ENCODE measurements at regions not wholly inside any gene's neighbourhood (a gene's known extent, or its start where the extent isn't known, plus 50 kb on each side); places are given as distances from the start of the nearest gene placed in this dataset.
"Not testable (repeated sequence)": the region's sequence is repeated elsewhere in the genome, so short reads cannot be mapped to it uniquely, and the experiment has no call there.

- DNase-seq (ENCODE audit: low read depth): no peak
These were observed 692.3 kb downstream of the C12orf50 start for GRCh38 chr12:87336814-87337336.

DNA sequence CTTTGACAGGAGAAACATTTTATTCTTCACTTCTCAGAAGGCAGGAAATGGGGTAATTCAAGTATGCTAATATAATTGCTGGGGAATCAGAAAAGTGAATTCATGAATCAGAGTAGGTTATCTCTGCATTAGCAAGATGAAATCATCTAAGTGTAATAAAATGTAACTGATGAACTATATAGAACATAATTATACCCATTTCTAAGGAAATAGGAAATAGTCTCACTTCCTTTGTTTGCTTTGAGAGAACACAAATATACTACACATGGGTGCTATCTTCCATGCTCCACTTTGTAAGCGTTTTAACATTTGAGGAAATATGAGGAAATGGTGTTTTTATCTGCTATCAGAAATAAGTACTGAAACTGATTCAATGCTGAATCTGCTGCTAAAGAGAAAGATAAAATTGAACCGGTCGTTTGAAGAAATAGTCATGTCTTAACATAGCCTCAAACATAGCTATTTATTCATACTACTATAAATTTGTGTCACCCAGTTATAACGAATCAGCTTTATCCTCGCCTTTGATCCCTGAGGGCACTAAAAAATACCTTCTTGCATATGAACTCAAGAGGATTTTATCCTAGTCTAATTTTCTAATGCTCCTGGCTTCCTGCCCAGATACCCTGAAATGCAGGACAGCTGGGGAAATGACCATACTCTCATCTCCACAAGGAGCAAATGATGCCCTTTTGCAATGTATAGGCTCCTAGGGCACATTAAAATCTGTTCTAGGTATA, 696.0 kb downstream of the C12orf50 start:
- DNase-seq (ENCODE audit: low read depth): peak; percentile 19

DNA sequence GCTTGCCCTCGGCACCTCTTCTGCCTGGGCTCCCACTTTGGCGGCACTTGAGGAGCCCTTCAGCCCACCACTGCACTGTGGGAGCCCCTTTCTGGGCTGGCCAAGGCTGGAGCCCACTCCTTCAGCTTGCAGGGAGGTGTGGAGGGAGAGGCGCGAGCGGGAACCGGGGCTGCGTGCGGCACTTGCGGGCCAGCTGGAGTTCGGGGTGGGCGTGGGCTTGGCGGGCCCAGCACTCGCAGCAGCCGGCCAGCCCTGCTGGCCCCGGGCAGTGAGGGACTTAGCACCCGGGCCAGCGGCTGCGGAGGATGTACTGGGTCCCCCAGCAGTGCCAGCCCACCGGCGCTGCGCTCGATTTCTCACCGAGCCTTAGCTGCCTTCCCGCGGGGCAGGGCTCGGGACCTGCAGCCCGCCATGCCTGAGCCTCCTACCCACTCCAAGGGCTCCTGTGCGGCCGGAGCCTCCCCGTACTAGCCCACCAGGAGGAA, 699.1 kb downstream of the C12orf50 start:
- not testable (repeated sequence) for DNase-seq (ENCODE audit: low read depth)

- no peak for DNase-seq (ENCODE audit: low read depth)
These were observed 699.9 kb downstream of the C12orf50 start for GRCh38 chr12:87329076-87329863.

- peak; percentile 53 for DNase-seq (ENCODE audit: low read depth)
These were observed 705.8 kb downstream of the C12orf50 start for GRCh38 chr12:87323369-87323768.

DNA sequence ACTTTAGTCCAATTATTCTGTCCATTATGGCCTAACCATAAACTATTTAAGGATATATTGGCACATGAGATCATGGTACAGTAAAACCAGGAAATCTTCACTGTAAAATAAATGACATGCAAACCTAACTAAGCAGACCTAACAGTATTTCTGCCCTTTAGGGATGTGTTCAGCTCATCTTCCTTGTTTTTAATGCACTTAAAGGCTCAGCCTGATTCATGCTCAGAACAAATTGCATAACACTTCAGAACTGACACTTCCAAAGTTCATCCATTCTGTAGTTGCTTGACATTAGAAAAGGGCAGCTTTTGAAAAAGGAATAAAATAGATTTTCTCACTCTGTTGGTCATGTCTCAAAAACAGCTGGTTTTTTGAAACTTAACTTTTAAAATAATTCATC, 708.5 kb downstream of the C12orf50 start:
- no peak for DNase-seq (ENCODE audit: low read depth)

GRCh38 chr12:87317302-87317701, 711.9 kb downstream of the C12orf50 start:
- peak; percentile 12 for DNase-seq (ENCODE audit: low read depth)

DNA sequence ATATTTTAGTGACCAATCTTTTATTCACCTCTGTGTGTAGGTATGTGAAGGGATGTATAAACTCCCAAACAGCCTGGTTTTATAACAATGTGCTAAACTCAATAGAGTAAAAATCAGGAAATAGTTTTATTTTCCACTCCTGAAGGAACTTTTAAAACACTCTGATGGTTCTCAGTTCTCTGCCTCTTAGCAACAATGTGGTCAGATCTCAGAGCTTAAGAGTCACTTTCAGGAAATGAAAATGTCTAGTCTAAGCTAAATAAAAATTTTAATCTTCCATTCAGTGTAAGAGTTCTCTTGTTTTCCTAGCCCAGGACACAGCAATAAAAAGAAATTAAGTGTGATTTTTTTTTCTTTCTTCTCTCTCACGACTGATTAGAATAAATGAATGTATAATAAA, 718.0 kb downstream of the C12orf50 start:
- peak; percentile 20 for DNase-seq (ENCODE audit: low read depth)

DNA sequence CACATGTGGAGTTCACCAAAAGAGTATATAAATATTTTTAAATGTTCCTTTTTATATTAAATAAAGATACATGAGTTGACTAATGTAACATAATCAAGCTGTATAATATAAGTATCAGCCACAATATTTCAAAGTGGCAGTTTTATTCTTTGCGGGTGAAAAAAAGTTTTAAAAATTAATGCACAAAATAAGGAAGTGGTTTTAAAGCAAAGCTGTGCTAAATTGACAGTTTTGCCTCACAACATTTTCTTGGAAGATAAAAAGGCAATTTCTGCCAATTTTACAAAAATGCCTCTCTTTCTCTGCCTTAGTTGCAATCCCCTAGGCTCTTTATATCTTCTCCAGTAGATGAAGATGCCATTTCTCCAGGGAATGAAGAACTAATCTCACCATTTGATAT, 719.1 kb downstream of the C12orf50 start:
- no peak for DNase-seq (ENCODE audit: low read depth)

GRCh38 chr12:87305481-87305880, 723.7 kb downstream of the C12orf50 start:
- no peak for DNase-seq (ENCODE audit: low read depth)

GRCh38 chr12:87304406-87304805, 724.8 kb downstream of the C12orf50 start:
- DNase-seq (ENCODE audit: low read depth): no peak

- DNase-seq (ENCODE audit: low read depth): no peak
These were observed 725.7 kb downstream of the C12orf50 start for GRCh38 chr12:87303396-87304012.

GRCh38 chr12:87302126-87302745, 727.0 kb downstream of the C12orf50 start:
- DNase-seq (ENCODE audit: low read depth): no peak

DNA sequence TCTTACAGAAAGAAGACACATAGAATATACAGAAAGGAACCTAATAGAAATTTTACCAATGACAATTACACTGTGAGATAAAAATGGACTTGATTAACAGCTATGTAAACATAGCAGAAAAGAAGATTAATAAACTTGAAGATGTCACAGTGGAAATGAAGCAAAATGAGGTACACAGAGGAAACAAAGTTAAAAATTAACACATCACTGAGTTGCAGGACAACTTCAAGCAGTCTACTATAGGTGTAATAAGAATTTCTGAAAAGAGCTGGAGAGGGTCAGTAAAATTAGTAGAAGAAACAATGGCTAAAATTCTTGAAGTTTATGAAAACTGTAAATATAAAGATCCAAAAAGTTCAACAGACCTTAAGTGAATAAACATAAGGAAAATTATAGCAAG, 738.7 kb downstream of the C12orf50 start:
- no peak for DNase-seq (ENCODE audit: low read depth)

- no peak for DNase-seq (ENCODE audit: low read depth)
These were observed 745.3 kb downstream of the C12orf50 start for GRCh38 chr12:87283886-87284285.

DNA sequence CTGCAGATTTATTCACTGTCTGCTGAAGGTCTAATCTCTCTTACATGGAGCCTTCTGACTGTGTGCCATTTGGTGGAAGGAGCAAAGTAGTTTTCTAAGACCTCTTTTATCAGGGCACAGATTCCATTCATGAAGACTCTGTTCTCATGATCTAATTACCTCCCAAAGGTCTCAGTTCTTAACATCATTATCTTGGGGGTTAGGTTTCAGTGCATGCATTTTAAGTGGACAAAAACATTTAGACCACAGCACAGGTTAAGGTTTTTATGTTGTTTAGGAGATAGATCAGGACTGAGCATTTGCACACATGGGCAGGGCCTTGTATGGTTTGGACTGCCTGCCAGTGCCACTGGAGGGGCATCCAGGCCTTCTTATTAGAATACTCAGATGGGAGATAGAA, 746.1 kb downstream of the C12orf50 start:
- DNase-seq (ENCODE audit: low read depth): no peak

DNA sequence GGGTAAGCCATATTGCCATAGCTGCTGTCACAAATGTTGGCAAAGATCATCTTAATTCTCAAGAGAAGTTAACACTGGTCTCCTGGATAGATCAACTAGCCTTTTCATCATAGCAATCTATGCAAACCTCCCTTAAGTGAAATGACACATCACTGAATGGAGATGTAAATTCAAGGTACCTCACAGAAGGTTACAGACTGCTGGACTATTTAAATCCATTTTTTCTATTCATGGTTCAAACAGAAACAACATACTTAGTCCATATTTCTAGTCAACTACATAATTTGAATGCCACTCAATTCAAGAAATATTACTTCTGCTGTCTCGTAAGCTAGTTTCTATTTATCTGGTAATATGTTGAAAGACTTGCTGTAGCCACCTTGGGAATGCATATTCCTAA, 748.3 kb downstream of the C12orf50 start:
- no peak for DNase-seq (ENCODE audit: low read depth)

DNA sequence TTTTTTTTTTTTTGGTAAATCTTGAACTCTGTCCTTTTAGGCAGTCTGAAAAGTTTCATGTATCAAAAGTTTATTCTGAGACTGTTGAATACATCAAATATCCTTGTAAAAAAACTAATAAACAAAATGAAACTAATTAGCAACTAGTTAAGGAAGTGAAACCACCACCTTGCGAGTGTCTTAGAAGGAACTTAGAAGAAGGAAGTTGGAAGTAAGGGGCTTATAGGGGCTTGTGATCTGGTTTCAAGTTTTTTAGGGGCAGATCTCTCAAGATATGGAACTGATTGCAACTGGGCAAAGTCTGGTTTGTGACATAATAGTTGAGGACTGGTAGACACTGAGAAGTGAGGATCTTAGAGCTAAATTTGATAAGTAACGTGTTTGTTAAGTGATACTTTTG, 748.8 kb downstream of the C12orf50 start:
- no peak for DNase-seq (ENCODE audit: low read depth)

GRCh38 chr12:87274594-87275245, 754.5 kb downstream of the C12orf50 start:
- DNase-seq (ENCODE audit: low read depth): peak; percentile 31

DNA sequence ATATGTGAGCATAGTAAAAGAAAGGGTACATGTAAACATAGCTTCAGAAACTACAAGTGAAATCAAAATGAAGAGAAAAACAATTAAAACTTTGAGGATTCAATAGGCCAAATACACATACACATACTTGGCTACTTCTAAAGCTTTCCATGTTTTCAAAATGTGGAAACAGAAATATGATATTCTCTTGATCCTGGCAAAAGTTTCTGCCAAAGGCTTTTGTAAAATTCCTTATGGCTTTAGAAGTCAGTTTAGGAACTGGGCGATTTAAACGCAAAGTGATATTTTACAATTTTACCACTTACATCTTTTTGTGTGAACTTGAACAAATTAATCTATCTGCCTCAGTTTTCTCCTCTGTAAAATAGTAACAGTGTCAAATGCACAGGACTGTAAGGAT, 756.4 kb downstream of the C12orf50 start:
- no peak for DNase-seq (ENCODE audit: low read depth)

DNA sequence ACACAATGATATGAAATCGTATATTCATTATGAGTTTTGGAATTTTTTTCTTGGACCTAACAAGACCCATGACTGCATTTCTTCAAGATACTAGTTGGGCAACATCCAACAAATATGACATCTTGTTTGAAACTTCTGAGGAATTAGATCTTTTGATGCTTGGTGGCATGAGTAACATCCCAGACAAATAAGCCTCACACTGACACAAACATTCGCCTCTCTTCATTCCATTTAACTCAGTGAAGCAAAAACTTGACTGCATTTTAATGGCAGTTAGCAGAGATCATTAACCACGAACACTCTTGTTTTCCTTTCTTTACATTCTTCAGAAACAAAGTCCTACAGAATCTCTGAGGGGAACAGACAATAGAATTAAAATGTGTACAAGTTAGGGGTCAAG, 758.3 kb downstream of the C12orf50 start:
- peak; percentile 37 for DNase-seq (ENCODE audit: low read depth)

All from M059J (cell line).